C4-2B (cell line): ENCODE measurements at regions not wholly inside any gene's neighbourhood (a gene's known extent, or its start where the extent isn't known, plus 50 kb on each side); places are given as distances from the start of the nearest gene placed in this dataset.

Experiments
- CTCF ChIP-seq: fragments of 450-650 bp; conservative IDR thresholded peaks from 2 replicates; pipeline ENCODE4 v1.5.1; 2017; ENCODE audit warnings: mild to moderate bottlenecking
- ZFX ChIP-seq: fragments of 450-650 bp; IDR thresholded peaks from 2 replicates; pipeline ENCODE4 v1.6.1; 2017

DNA sequence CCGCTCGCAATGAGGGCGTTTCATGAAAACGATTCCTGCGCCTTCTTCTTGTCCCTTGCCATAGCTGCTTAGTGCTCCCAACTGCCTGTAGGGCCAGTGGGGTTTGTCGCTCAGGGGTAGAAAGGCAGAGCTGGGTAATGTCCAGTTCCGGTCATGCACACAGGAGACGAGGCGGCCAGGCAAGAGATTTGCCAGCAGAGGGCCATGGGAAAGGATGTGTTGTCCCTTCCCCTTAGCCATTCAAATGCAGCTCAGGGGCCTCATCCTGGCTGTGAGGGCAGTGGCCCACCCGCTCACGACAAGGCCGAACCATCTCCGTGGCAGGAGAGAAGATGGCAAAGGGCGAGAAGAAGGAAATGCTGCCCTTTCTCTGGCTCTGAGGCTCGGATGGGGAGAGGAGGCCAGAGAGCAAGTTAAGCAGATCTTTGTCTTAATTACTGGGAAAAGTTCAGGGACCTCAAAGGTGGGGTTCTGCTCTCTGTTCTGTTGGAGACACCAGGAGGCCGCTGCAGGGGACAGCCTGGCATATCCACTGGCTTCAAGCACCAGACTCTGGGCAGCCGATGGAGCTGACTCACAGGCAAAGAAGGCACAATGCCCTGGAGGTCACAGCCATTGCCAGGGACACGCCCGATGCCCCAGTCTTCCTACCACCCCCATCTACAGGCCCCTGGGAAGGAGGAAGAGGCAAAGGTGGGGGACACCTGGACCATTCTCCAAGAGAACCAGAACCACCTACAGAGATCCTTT lies 534.8 kb upstream of the MGMT start:
- TF ChIP-seq CTCF (no peak), ZFX (no peak)
